GM21723 (cell line): ENCODE measurements at regions not wholly inside any gene's neighbourhood (a gene's known extent, or its start where the extent isn't known, plus 50 kb on each side); places are given as distances from the start of the nearest gene placed in this dataset.
"Not testable (repeated sequence)": the region's sequence is repeated elsewhere in the genome, so short reads cannot be mapped to it uniquely, and the experiment has no call there.

ENCODE experiments used
- ATAC-seq: cut with Tn5 transposase; IDR thresholded peaks from one replicate; pipeline ENCODE4 v1.9.1; 2021; ENCODE audit warnings: mild to moderate bottlenecking, moderate library complexity; ENCODE audit not compliant: unreplicated experiment

- ATAC-seq, result no peak
These were observed 64.1 kb upstream of the MMS22L start for GRCh38 chr6:97347111-97347510.

- no peak for ATAC-seq
These were observed 78.3 kb upstream of the MMS22L start for GRCh38 chr6:97361286-97361685.

- no peak for ATAC-seq
These were observed 81.3 kb upstream of the MMS22L start for GRCh38 chr6:97364327-97364726.

GRCh38 chr6:97382071-97382470, 99.1 kb upstream of the MMS22L start:
- not testable (repeated sequence) for ATAC-seq

GRCh38 chr6:97392735-97393134, 109.7 kb upstream of the MMS22L start:
- ATAC-seq, result no peak

GRCh38 chr6:97394160-97394748, 111.2 kb upstream of the MMS22L start:
- ATAC-seq, result peak; percentile 92

- no peak for ATAC-seq
These were observed 113.9 kb upstream of the MMS22L start for GRCh38 chr6:97396880-97397279.

- no peak for ATAC-seq
These were observed 116.2 kb upstream of the MMS22L start for GRCh38 chr6:97399208-97399607.

GRCh38 chr6:97401533-97401932, 118.5 kb upstream of the MMS22L start:
- ATAC-seq, result no peak

- no peak for ATAC-seq
These were observed 122.9 kb upstream of the MMS22L start for GRCh38 chr6:97405818-97406409.

GRCh38 chr6:97406633-97407032, 123.6 kb upstream of the MMS22L start:
- no peak for ATAC-seq

GRCh38 chr6:97411610-97412009, 128.6 kb upstream of the MMS22L start:
- no peak for ATAC-seq

GRCh38 chr6:97412511-97412910, 129.5 kb upstream of the MMS22L start:
- ATAC-seq, result no peak

- ATAC-seq, result no peak
These were observed 139.2 kb upstream of the MMS22L start for GRCh38 chr6:97422171-97422570.

GRCh38 chr6:97423190-97423589, 140.2 kb upstream of the MMS22L start:
- ATAC-seq, result peak; percentile 52

GRCh38 chr6:97427648-97428047, 144.6 kb upstream of the MMS22L start:
- no peak for ATAC-seq

- peak; percentile 68 for ATAC-seq
These were observed 154.1 kb upstream of the MMS22L start for GRCh38 chr6:97437087-97437486.

- ATAC-seq, result no peak
These were observed 155.1 kb upstream of the MMS22L start for GRCh38 chr6:97438011-97438671.

GRCh38 chr6:97440590-97441176, 157.7 kb upstream of the MMS22L start:
- ATAC-seq, result no peak

- ATAC-seq, result no peak
These were observed 160.5 kb upstream of the MMS22L start for GRCh38 chr6:97443408-97444080.

- no peak for ATAC-seq
These were observed 162.4 kb upstream of the MMS22L start for GRCh38 chr6:97445407-97445806.
